SK-N-DZ (cell line): ENCODE measurements at regions not wholly inside any gene's neighbourhood (a gene's known extent, or its start where the extent isn't known, plus 50 kb on each side); places are given as distances from the start of the nearest gene placed in this dataset.

Source experiments
- DNase-seq: peaks from one replicate; pipeline ENCODE4 v3.0.0-alpha.2; 2015; ENCODE audit warnings: low spot score
- small RNA-seq, 2 experiments: library from RNA; depleted of rRNA; stranded (forward); fragments of <200 nt; gene quantifications; one replicate each; pipeline ENCODE3, GENCODE V24; 2014

- DNase-seq, result no peak
These were observed 264.3 kb downstream of the ZEB1 start for GRCh38 chr10:31583293-31583692.

- DNase-seq, result peak; percentile 48
These were observed 263.5 kb downstream of the ZEB1 start for GRCh38 chr10:31582365-31583052.

- DNase-seq, result no peak
These were observed 262.8 kb downstream of the ZEB1 start for GRCh38 chr10:31581741-31582323.

- no peak for DNase-seq
These were observed 261.6 kb downstream of the ZEB1 start for GRCh38 chr10:31580646-31581045.

Small RNA genes lying in the stretch of these regions (small RNA-seq; reads per million reads assigned to genes)
- gene AL161935.2, result 0 reads per million in 2 experiments
